HG02870 (cell line): ENCODE measurements at regions not wholly inside any gene's neighbourhood (a gene's known extent, or its start where the extent isn't known, plus 50 kb on each side); places are given as distances from the start of the nearest gene placed in this dataset.

Source experiments
- ATAC-seq: cut with Tn5 transposase; IDR thresholded peaks from one replicate; pipeline ENCODE4 v1.9.1; 2021; ENCODE audit warnings: mild to moderate bottlenecking, moderate library complexity; ENCODE audit not compliant: unreplicated experiment

DNA sequence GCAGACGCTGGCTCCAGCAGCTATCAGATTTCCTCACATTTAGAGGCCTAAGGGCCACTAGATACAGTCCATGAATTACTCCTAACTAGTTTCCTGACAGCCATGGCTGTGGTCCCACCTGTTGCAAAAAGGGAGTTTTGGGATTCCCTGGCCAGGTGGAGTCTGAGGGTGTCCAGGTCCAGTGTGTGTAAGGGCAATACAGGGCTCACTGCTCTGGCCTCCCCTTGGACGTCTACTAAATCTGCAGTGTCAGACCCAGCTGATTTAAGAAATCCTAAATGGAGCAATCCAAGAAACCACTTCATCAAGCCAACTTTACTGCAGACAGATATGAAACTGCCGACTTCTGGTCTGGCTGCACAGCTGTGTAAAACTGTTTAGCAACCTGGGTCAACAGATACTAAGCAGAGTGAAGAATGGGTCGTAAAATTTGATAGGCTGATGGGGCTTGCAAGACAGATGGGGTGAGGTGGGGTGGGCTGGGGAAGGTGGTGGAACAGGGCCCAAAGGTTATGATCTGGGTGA lies 116.4 kb downstream of the GADD45G start:
- ATAC-seq: no peak

GRCh38 chr9:89721971-89722530 lies 117.2 kb downstream of the GADD45G start:
- ATAC-seq: no peak

GRCh38 chr9:89722712-89723111 lies 117.9 kb downstream of the GADD45G start:
- no peak for ATAC-seq

GRCh38 chr9:89723469-89724100 lies 118.8 kb downstream of the GADD45G start:
- no peak for ATAC-seq

DNA sequence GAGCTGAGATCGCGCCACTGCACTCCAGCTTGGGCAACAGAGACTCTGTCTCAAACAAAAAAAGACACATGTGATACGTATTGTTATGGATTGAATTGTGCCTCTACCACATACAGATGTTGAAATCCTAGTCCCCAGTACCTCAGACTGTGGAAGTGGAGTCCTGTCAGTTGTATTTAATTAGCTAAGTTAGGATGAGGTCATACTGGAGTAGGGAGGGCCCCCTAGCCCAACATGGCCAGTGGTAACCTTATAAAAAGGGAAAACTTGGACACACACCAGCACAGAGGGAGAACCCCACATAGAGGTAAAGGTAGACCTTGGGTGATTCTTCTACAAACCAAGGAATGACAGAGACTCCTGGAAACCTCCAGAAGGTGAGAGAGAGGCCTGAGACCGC lies 119.8 kb downstream of the GADD45G start:
- ATAC-seq: no peak

GRCh38 chr9:89725271-89725670 lies 120.5 kb downstream of the GADD45G start:
- ATAC-seq: no peak

- ATAC-seq: no peak
Measured at GRCh38 chr9:89729954-89730530, 125.2 kb downstream of the GADD45G start.

GRCh38 chr9:89730715-89731114 lies 125.9 kb downstream of the GADD45G start:
- ATAC-seq: no peak

DNA sequence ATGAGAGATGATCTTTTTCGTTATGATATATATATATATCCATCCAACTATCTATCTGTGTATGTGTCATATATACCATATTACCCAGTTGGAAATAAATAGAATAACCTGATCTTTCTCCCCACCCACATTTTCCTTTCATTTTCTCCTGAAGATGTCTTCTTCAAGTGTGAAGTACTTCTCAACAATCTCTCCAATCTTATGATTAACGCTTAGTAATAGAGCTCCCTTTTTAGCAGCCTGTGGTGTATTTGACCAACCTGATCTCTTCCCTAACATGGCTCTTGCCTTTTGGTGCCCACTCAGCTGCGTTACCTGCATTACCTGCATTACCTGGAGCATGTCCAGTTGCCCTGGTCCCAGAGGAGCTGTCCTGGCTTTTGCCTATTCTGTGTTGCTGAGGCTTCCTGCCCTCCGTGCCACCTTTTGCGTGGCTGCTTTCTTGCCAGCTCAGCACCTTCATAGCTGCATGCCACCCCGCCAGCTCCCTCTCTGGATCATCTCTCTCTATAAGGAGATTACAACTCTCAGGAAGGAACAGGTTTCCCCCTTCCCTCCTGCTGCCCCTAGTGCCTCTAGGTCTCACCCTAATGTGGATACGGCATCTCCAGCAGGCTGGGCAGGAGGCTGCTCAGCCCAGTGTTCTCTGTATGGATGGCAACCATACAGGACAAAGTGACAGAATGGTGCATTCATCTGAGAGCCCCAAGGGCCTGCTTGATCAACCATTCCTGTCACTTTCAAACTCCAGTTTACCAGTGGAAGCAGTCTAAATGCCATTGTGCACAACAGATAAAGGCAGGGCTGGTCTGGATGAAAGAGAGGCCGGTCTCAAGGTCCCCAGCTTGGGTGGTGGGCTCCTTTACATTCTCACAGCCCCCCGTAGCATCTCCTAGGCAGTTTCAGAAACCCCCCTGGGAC lies 126.7 kb downstream of the GADD45G start:
- ATAC-seq: no peak

DNA sequence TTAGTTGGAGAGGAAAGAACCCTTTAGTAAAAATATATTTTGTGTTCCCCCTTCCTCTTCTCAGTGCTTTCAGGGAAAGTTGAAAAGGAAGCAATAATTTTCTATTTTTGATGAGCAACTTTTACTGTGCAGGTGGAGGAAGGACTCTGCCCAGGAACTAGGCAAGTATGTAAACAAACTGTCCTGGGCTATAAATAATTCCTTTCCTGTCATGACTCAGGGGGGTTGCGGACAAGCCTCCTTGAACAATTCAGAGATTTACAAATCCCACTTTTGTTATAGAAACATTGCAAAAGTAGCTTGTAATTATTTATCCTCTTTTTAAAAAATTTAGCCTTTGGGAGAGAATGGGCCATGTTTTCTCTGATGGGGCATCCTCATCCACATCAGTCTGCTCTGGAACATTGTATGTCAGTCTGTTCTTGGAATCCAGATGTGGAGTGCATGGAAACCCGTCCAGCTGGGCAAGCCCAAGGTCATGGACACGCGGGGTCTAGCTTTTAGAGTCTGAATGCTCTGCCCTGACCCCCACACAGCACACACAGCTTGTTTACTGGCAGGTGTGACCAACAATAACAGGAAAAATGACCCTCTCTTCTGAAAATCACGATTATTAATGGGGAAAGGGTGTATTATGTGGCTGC lies 127.6 kb downstream of the GADD45G start:
- no peak for ATAC-seq

- ATAC-seq: no peak
Measured at GRCh38 chr9:89732939-89733324, 128.1 kb downstream of the GADD45G start.

- no peak for ATAC-seq
Measured at GRCh38 chr9:89734600-89735041, 129.8 kb downstream of the GADD45G start.

GRCh38 chr9:89738137-89738932 lies 133.5 kb downstream of the GADD45G start:
- no peak for ATAC-seq

GRCh38 chr9:89739511-89739910 lies 134.7 kb downstream of the GADD45G start:
- ATAC-seq: no peak

DNA sequence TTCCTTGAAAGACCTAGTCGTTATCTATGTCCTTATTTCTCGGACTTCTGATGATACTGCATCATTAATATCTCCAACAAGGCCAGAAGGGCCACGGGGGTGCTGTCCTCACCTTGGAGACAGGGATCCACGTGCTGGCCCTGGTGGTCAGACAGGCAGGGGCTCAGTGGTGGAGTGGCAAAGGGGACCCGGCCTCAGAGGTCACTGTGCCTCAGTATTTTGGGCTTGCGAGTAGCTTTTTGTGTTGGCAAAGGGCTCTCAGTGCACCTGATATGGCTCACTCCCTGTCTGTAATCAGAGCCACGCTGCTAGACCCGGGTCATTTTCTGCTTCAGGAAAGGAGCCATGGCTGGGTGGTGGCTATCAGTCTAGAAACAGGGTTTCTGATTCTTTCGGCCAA lies 135.1 kb downstream of the GADD45G start:
- ATAC-seq: no peak

GRCh38 chr9:89740722-89741121 lies 135.9 kb downstream of the GADD45G start:
- peak; percentile 55 for ATAC-seq

GRCh38 chr9:89742660-89743059 lies 137.8 kb downstream of the GADD45G start:
- ATAC-seq: no peak

GRCh38 chr9:89743216-89743572 lies 138.4 kb downstream of the GADD45G start:
- peak; percentile 54 for ATAC-seq

DNA sequence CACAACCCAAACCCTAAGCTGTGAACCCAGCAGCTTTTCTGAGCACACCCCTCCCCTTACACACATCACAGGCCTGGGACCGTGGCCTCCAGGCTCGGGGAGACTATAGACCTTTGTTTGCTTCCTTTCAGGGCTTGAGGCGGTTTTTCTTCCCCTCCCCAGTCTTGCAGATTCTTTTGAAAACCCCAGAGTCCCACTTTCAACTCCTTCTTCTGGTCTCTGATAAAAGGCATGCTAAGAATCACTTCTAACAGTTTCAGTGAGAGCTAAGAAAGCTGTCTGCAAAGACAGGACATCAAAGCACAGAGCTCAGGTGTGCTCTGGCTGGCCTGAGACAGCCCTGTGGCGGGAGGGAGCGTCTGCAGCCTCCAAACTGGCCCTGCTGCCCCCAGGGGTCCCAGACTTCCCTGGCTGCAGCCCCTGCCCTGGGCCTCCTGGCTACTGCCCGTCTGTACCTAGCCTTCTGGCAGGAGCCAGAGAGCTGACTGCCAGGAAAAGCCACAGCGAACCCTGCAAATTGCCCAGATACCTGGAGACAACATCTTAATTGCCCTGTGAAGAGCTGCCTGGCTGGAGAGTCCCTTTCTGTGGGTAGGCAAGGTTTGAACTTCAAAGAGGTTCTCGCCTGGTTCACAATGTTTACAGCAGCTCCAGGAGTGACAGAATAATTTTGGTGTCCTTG lies 138.9 kb downstream of the GADD45G start:
- ATAC-seq: peak; percentile 54

GRCh38 chr9:89744255-89744648 lies 139.4 kb downstream of the GADD45G start:
- ATAC-seq: no peak
